Esophagus mucosa (tissue), 1 donor: ENCODE measurements at regions not wholly inside any gene's neighbourhood (a gene's known extent, or its start where the extent isn't known, plus 50 kb on each side); places are given as distances from the start of the nearest gene placed in this dataset.

Experiments
- ATAC-seq: fragments of 200-7000 bp; cut with Tn5 transposase; one replicate; pipeline ENCODE4 v1.9.1; 2020
- donor health status: DM: yes; HTN: yes; CAD: no.

DNA sequence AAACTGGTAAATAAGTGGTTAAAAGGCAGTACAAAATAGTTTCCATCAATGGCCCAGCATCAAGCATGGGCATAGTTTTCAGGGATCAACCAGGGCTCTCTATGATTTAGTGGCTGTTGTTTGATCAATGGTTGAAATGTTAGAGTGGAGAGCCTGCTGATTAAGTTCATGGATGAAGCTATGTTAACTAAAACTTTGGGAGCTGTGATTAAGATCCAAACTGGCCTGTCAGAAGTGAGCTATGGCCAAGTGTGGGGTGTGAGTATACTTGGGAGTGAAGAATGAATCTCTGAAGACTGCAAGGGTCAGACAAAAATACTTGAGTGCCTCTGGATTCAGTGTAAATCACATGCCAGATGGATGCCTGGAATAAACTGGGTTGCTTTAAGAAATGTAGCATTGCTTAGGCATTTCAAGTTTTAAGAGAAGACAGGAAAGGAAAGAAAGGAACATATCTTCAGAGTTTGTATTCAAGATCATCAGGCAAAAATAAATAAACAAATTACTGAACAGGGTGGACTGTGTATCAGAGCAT is 422.2 kb upstream of the ADAMTS9 start:
- no peak for ATAC-seq

GRCh38 chr3:65107174-65107573 is 419.4 kb upstream of the ADAMTS9 start:
- ATAC-seq: no peak

GRCh38 chr3:65101450-65101849 is 413.6 kb upstream of the ADAMTS9 start:
- ATAC-seq: no peak

DNA sequence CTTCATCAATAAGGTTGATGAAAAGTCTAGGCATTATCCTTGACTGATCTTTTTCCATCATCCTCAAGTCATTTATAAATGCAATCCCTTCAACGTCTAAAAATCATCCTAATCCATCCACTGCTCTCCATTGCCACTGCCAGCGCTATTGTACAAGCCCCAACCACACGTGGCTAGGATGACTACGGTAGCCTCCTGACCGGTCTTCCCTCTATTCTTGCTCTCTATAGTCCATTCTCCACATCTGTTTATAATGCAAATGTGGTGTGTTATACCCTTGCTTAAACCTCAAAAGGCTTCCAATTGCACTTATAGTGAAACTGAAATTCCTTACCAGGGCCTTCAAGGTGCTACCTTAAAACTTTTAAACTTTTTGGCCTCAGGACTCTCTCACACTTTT is 410.6 kb upstream of the ADAMTS9 start:
- no peak for ATAC-seq

- no peak for ATAC-seq
Measured at GRCh38 chr3:65096110-65096745, 408.4 kb upstream of the ADAMTS9 start.

GRCh38 chr3:65094723-65095122 is 406.9 kb upstream of the ADAMTS9 start:
- ATAC-seq: no peak

GRCh38 chr3:65093641-65094040 is 405.8 kb upstream of the ADAMTS9 start:
- no peak for ATAC-seq

GRCh38 chr3:65091565-65091964 is 403.8 kb upstream of the ADAMTS9 start:
- no peak for ATAC-seq

DNA sequence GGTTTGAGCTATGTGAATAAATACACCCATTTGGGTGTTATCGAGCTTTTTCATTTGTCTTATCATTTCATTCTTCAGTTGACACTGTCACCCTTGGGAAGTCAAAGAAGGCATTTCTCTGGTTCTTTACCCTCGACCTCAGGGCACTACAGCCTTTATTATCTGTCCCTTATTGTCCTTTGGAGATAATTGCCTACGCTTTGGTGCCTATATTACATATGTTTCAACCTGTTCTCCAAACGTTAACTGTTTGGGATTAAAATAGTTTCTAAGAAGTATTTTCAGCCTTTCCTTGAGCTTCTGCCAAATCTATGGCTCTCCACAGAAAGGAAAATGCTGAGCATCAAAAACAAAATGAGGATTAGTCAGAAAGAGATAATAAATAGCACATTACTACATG is 395.4 kb upstream of the ADAMTS9 start:
- no peak for ATAC-seq

GRCh38 chr3:65081536-65081935 is 393.7 kb upstream of the ADAMTS9 start:
- ATAC-seq: no peak

GRCh38 chr3:65080432-65080831 is 392.6 kb upstream of the ADAMTS9 start:
- ATAC-seq: no peak

- no peak for ATAC-seq
Measured at GRCh38 chr3:65079560-65079959, 391.8 kb upstream of the ADAMTS9 start.

DNA sequence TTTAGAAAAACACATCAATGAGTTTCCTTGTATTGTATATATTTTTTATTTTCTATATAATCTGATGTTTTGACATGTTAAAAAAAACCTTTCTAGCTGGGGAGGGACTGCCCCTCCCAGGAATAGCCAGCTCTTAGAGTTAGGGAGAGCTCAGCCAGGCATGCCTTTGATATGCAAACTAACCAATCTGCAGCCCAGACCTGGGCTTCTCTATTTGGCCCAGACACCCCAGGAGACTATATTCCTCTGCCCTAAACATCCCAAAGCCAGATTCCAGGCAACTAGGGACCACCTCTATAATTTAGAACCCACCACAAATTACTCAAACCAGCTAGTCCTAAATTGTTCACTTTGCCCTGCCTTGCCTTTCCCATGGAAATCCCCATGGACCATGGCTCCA is 390.9 kb upstream of the ADAMTS9 start:
- no peak for ATAC-seq

- ATAC-seq: no peak
Measured at GRCh38 chr3:65077124-65077523, 389.3 kb upstream of the ADAMTS9 start.

DNA sequence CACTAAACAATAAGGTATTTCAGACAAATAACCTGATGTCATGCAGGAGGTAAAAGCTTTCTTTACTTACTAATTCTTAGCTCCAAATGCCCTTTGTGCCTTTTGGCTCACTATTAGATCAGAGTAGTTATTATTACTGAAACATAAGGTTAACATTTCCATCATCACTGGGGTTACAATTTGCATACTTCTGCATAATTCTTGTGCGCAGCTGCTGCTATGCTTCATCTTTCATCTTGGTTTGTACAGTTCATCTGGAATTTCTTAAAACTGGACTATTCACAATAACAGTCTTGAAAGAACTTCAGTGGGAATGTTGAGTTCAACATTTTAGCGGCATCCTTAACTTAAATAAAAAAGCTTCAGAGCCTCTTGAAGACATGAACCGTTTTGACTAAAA is 383.2 kb upstream of the ADAMTS9 start:
- ATAC-seq: no peak

DNA sequence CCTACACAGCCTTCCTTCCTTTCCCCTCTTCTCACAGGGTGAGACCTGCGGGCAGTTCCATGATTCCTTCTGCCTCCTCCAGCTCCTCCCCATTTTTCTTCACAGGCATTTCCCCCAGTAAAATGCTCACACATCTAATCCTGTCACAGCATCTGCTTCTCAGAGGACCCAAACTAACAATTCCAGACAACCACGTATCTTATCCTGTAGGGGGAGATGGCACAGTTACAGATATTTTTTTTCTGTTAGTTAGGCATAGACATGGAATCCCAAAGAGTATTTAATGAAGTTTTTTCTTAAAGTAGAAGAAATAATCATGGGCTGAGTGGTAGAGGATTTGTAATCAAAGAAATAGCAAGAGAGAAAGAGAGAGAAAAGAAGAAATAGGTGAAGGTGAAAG is 373.1 kb upstream of the ADAMTS9 start:
- no peak for ATAC-seq

DNA sequence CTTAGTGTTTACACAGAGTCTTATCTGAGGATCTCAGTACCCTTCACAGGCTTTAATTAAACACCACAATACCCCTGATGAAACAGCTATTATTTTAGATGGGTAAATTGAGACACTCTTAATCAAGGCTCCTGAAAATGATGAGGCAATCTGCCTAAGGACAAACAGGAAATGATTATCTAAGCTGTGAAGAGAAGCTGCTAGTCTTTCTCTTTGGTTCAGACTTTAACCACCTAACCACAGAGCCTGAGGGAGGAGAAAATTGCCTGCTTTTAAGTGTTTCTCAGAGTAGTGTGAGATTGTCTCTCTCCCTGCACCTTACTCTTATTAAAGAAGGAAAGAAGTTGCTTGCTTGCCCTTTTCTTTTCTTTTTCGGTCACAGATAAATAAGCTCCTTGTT is 364.3 kb upstream of the ADAMTS9 start:
- ATAC-seq: no peak

GRCh38 chr3:65048151-65048550 is 360.4 kb upstream of the ADAMTS9 start:
- no peak for ATAC-seq

GRCh38 chr3:65045138-65045537 is 357.3 kb upstream of the ADAMTS9 start:
- no peak for ATAC-seq

- no peak for ATAC-seq
Measured at GRCh38 chr3:65044401-65044800, 356.6 kb upstream of the ADAMTS9 start.

DNA sequence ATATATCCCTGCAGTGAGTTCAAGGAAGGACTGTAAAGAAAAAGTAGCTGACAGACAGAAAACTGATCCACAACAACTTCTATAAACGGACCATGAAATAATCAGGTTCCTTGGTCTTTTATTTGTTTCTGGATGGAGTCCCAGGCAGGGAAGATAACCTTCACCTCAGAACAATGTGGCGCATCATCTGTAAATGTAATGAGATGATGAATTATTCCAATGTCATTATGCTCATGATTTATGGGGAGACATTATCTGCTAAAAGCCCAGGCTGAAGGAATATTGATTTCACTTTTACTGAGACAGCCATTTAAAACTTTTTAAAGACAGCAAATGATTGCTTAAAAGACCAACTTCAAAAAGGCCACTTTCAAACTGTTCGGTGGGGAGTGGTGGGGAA is 354.9 kb upstream of the ADAMTS9 start:
- ATAC-seq: no peak

DNA sequence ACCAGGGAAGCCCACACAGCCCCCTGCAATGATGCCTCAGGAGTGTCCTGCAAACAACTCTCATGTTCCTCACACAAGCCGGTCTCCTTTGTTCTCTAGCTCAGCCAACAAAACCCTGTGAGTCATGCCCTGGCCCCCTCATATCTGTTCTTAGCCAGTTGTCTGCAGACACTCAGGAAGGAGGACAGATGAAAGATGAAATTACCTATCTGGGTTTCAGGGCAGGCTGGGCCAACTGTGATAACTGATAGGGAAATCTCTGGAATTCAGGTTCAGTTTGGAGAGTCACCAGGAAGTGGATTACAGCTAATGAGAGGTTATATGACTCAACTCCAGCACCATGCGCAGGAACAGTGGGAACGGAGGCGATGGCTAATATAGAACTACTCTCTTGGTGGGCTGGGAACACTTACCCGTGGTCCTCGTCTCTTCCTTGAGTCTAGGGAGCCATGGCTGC is 352.0 kb upstream of the ADAMTS9 start:
- ATAC-seq: no peak

DNA sequence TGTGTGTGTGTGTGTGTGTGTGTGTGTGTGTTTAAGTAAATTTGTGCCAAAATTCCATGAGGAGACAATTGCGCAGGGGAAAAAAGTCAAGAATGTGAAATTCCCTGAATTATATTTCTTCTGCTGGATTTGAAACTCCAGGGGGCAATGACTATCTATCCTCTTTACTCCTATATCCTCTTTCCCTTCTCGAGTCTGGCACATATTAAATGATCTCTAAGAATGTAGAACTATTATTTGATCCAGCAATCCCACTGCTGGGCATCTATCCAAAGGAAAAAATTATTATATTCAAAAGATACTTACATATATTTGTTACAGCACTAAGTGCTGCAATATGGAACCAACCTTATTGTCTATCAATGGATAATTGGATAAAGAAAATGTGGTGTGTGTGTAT is 350.1 kb upstream of the ADAMTS9 start:
- no peak for ATAC-seq

GRCh38 chr3:65035246-65035645 is 347.4 kb upstream of the ADAMTS9 start:
- no peak for ATAC-seq

- no peak for ATAC-seq
Measured at GRCh38 chr3:65033576-65033975, 345.8 kb upstream of the ADAMTS9 start.
